HG02884 (cell line): ENCODE measurements at regions not wholly inside any gene's neighbourhood (a gene's known extent, or its start where the extent isn't known, plus 50 kb on each side); places are given as distances from the start of the nearest gene placed in this dataset.

Experiments
- ATAC-seq: cut with Tn5 transposase; IDR thresholded peaks from one replicate; pipeline ENCODE4 v1.9.1; 2021; ENCODE audit warnings: mild to moderate bottlenecking, moderate library complexity; ENCODE audit not compliant: unreplicated experiment

DNA sequence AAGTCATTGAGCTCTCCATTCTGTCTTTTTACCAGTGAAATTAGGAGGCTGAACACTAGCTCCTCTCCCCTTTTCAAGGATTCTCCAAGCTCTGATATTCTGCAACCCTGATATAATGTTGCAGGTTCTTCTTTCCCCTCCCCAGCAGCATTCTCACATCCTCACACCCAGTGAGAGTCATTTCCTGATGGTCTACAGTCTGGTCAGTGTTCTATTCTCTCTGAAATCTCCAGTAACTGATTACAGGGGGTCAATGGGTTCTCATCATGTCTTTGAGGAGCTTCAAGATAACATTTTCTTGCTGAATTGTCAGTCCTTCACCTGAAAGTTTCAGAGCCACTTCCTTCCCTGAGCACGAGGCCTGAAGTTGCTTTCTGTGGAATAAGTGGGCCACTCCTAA, 299.4 kb downstream of the PTEN start:
- ATAC-seq: no peak

DNA sequence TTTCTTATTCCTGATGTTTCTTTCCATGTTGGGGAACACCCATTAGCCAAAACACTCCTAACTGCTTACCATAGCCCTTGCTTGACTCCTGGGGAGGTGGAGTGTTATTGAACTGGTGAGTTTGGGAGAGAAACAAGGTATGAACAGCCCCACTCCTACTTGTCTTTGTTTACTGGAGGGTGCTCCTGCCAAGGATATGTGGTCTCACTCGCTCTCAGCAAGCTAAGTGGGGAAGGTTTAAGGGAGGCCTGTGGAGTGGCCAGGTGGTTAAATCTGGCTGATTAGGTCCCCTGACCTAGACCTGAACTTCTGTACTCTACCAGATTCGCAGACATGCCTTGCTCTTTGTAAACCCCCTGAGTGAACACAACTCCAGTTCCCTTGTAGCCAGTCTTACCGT, 300.1 kb downstream of the PTEN start:
- ATAC-seq: no peak

DNA sequence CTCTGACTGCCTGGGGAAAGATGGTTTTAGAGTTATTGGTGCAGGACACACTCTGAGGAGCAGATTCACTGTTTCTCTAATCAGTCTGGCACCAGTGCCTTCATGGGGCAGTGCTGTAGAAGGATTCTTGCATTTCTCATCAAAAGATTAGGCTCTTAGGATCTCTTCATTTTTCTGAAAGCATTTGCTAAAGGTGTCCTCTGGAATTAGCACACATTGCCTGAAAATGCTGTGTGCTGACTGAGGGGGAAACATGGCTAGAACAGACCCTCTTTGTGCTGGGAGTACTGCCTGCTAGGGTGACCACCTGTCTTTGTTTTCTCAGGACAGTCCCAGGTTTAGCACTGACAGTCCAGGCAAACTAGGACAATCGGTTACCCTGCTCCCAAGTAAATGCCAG, 301.0 kb downstream of the PTEN start:
- ATAC-seq: no peak

DNA sequence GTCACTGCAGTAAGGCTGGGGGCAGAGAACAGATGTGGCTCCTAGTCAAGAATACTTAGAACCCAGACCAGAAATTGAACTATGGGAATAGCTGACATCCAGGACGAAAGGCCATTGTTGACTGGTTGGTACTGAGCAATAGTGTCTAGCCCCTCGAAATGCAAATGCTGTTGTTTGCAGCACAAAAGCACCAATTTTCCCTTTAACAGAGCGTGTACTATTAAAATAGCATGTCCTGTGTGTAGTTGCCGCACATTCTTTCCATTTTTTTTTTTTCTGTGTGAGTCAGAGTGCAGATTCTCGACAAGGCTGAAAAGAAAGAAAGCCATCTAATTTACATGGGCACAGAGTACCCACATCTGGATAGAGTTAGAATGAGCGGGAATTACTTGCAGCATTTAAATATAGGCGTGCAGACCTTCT, 302.4 kb downstream of the PTEN start:
- no peak for ATAC-seq

DNA sequence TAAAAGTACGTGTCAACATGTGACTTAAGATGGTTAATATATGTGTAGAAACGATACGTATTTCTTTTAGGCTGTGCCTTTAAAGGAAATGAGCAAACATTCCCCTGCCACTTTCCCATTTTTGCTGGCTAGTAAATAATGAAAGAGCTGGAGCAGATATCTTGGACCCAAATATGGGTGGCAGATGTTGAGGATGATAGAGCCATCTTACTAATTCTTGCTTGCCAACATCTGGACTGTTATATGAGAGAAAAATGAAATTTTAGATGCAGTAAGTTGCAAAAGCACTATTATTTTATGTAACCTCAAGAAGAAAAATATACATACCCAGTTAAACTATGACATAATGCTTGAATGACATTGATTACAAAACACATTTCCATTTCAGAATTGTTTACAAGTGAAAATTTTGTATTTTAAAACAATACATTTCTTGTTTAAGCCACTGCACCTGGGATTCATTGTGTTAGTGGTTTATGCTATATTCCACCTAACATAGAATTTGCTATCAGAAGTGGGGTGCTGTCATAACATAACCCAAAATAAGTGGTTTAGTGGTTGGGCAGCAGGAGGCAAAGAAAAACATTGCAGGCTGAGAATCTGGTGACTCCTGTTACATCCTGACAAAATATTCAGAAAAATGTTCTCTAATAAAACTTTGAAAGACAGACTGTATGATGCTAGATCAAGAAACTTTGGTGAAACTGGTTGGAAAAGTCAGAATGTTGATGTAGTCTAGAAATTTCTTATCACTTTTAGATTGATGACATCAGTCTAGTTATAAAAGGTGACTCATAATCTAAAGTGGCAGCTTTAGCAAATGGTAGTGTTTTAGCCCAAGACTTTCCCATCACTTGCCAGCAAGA, 305.0 kb downstream of the PTEN start:
- no peak for ATAC-seq

DNA sequence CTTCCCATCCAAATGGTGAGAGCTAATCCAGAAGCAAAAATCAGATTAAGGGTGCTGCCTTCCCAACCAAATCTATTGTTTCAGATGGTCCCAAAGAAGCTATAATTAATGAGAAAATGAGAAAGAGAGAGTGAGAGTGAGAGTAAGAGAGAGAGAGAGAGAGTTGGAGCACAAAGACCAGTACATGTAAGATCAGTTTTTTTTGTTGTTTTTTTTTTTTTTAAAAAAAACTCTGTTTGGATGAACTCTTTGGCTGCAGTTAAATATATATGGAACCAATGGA, 305.6 kb downstream of the PTEN start:
- no peak for ATAC-seq

DNA sequence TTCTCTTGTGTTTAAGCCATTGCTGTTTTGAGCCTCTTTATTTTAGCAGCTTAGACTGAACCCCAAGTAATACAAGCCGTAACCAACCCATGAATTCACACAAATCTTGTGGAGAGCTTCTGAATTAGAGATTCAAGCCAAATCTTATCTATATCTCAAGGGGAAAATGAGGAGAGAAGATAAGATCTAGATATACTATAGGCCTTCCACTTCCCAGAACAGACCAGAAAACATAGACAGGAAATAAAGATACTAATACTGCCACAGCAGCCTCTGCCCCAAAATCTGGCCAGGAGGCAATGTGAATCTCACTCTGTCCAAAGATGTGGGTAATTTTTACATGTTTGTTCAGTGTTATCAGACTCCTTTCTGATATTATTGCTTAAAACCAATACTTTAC, 307.2 kb downstream of the PTEN start:
- no peak for ATAC-seq

DNA sequence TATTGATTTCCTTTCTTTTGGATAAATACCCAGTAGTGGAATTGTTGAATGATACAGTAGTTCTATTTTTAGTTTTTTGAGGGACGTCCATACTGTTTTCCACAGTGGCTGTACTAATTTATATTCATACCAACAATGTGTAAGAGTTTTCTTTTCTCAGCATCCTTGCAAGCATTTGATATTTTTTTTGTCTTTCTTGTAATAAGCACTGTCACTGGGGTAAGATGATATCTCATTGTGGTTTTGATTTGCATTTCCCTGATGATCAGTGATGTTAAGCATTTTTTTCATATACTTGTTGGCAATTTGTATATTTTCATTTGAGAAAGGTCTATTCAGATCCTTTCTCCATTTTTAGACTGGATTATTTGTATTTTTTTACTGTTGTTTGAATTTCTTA, 308.7 kb downstream of the PTEN start:
- no peak for ATAC-seq

DNA sequence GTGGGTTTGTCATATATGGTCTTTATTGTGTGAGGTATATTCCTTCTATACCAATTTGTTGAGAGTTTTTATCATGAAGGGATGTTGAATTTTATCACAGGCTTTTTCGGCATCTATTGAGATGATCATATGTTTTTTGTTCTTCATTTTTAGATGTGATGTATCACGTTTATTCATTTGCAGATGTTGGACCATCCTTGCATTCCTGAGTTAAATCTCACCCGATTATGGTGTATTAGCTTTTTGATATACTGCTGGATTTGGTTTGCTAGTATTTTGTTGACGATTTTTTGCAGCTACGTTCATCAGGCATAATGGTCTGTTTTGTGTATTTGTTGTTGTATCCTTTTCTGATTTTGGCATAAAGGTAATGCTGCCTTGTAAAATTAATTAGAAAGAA, 311.0 kb downstream of the PTEN start:
- ATAC-seq: no peak

DNA sequence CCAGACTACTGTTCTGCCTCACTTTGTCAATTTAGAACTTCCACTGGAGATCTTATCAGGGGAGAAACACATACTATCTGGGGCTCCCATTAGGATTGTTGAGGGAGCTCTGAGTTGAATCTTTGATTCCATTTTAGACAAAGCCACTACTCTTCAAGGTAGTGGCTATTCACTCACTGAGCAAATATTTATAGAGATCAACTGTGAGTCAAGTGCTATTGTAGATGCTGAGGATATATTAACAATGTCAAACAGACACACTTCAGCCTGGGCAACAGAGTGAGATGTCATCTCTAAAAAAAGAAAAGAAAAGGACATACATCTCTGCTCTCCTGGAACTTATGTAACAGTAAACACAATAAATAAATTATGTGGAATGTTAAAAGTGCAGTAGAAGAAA, 315.3 kb downstream of the PTEN start:
- no peak for ATAC-seq

DNA sequence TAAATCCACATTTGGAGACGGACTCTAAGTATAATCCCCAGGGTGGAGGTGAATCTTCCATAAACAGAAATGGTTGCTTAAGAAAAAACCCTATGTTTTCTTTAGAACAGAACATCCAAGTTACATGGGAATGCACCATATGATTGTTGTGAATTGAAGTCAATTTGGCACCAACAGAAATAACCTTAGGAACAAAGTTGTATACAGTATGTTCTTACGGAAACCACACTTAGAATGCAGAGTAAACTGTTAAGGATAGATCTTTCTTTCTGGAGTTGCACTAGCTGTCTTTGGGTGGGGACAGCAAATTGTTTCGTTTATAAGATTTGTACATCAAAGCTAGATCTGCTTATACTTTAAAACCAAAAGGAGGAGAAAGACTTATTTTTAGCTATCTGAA, 316.4 kb downstream of the PTEN start:
- no peak for ATAC-seq

DNA sequence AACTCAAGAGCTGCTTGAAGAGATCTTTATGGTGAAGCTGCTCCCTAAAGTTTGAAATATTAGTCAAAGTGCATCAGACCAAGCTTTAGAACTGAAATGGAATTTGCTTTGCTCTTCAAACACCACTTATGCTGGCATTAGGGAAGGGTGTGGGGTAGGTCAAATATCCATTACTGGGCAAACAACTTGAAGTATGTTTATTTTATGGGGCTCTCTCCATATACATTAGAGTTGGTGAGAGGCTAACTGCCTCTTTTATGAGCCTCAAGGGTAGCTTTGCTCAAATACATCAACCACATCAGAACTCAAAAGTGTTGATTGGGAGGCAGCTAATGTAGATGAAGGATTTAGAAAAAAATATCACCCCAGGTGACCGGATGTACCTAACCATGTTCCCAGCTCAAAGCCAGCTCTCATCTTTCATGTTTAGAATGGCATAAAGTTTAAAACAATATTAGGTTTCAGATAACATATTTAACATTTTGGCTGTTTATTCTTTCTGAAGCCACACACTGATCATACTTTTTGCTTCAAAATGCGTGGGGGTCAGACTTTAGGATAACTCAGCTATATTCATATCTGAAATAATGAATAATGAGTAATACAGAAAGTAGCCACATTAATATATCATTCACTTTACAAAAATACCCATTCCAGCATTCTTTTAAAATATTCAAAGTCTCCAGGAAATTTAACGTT, 318.6 kb downstream of the PTEN start:
- ATAC-seq: no peak

DNA sequence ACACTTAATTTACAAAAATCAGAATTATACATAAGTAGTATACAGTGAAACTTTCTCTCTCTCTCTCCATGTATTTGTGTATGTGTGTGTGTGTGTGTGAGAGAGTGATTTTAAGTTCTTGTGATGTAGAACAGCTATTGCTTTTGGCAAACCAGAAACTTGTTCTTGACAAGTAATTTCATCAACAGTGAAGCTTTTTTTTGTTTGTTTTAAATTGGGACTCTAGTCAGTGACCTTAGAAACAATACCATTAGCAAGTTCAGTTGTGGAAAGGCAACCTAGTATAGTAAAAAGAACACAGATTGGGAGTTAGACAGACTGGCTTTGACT, 319.1 kb downstream of the PTEN start:
- ATAC-seq: no peak

DNA sequence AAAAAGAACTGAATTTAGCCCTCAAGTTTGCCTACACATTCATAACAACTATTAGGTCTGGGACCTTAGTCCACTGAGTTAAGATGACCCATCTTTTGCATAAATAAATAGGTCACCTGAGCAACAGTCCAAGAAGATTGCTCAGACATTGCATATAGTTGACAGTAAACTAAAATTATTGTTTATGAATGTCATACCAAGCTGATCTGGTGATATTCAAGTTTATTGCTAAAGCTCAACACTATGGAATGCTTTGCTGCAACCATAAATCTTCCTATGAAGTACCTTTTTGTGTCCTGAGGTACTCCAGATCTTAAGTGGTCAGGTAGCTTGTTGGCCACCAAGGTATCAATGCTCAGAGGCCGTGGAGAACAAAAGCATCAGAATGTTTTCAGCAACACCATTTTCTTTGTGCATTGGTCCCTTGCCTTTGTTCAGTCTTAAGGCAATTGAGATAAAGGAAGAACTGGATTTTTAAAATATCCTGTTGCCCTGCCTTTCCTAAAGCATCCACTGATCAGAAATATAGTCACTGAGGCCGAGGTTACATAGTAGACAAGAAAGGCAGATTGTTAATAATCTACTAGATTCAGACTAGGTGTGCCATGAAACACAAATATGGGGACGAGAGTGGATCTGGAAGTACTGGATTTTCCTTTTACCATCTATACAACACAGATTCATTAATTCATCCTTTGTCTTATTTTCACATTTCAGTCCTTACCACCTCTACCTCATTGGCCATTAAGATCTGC, 321.3 kb downstream of the PTEN start:
- no peak for ATAC-seq

DNA sequence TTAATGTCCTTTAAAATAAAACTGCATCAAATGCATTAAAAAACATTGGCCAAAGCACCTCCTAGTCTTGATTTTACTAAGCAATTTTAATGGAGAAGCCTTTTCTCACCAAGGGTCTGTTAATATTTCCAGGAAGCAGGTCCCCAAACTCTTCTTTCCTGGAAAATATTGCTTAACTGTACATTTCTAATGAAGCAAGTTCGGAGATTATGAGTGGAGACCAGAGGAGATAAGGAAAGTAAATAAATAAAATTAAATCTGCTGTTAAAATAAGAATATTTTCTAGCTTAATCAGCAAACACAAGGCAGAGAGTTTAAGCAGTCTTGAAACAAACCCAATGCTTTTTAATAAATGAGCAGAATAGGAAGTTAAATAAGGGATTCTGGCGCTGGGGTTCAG, 322.4 kb downstream of the PTEN start:
- ATAC-seq: no peak

DNA sequence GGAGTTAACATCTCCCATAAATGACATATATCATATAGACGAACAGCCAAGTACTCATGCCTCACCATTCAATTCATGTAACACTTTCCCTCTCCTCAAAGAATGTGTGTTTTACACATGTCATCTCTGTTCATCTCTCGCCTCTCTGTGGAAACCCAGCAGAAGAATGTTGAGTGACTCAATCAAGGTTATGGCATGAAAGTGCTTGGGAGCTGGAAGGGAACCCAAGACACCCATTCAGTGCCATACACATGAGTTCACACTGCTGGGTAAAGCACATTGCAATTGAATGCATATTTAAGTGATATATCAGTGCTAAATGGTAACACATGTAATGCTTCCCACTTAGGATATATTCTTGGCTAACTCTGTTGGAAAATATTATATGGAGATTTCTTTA, 322.9 kb downstream of the PTEN start:
- ATAC-seq: no peak

DNA sequence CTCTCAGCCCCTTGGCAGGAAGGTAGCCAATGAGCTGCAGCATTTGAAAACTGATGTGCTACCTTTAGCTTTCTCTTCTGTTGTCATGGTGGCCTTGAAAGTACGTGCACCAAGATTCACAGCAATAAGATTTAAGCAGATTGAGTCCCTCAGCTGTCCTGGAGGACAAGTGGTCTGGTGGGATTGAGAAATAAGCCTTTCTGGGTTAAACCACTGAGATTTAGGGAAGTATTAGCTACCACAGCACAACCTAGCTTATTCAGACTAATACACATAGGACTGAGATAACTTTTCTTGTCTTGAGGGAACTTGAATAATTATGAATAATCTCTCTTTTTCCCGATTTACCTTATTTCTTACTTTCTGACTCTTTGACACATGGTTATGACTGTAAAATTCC, 324.0 kb downstream of the PTEN start:
- no peak for ATAC-seq

DNA sequence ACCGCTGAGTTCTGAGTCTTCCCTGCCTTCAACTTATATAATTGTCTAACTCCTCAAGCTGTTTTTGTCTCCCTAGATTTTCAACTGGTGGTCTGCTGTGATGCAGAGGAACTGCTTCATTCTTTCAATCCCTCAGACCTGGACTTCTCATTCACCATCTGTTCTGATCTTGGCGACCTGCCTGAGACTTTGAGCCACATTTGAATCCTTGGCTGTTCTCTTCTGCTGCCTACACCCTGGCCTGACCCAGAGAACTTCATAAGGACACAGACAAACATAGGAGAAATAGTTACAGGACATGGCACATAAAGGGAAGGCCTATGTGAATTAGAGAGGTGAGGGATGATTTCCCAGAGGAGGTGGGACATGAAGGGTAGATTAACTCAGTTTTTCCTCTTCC, 326.7 kb downstream of the PTEN start:
- no peak for ATAC-seq

DNA sequence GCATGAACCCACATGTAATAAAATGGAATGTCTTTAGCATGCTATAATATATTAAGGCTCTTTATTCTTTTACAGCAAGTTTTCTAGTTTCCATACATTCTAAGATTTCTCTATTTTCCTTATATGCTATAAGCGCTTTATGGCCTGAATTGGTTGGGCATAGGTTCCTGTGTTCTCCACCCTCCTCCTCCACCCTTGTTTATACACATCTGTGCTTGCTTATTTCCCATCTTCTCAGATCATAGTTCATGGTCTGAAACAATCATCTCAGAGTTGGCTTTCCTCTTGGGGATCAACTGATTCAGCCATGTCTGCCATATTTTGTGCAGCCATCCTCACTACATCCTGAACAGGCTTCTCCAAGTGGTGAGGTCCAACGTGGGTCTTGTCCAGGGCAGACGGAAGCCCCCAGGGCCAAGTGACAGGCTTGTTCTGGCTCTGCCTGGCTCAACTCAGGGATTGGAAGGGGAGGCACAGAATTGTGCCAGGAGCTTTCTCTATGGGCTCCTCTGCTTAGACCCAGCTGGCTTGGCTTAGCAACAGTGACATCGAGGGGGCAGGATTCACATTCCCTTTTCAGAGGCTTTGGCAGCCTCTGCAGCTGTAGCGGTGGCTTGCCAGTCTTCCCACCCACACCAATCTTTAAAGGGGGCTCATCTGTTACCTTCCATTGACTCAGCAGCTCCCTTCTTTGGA, 327.3 kb downstream of the PTEN start:
- ATAC-seq: no peak

DNA sequence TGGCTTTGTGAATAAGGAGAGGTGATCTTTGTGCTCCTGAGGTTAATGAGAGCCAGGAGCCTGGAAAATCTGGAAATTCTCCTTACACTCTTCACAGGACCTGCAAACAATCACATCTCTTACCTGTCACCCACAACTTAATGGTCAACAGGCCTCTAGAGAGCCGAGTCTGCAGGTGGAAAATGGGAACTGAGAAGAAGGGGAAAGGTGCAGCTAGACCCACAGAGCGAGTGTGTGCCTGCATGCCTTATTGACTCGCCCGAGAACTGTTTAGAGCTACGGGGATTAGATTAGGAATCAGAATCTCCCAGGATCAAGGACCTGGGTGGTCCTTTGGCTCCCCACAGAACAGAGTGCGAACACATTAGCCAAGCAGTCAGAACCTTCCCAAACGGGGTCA, 329.6 kb downstream of the PTEN start:
- no peak for ATAC-seq

DNA sequence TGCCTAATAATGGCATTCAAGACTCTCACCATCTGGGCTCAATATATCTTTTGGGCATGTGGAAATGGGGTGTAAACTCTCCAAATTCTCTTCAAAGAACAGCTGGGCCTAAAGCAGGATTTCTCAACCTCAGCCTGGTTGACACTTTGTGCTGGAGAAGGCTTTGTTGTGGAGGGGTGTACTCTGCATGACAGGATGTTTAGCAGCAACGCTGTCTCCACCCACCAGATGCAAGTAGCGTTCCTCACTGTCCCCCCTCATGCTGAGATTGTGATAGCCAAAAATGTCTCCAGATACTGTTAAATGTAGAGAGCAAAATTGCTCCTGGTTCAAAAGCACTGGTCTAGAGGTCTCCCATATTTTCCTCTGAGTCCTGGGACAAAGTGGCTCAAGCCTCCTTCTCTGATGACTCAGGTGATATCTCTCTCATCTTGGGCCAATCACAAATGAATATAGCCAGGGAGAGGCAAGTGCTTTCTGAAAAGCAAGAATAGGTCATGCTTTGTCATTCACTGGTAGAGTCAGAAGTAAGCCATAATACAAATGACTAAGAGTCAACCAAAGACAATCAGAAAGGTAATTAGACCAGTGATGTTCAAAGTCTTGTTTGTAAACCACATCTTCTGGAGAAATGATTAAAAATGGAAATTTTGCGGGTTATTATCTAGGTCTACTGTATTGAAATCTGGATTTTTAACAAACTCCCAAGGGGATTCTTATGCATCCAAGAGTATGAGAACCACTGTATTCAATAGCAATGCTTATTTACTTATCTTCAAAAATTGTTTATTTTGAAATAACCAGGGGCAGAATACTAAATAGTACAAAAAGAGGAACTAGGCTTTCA, 330.8 kb downstream of the PTEN start:
- no peak for ATAC-seq
